Inflammatory macrophage (primary cell): ENCODE measurements at regions not wholly inside any gene's neighbourhood (a gene's known extent, or its start where the extent isn't known, plus 50 kb on each side); places are given as distances from the start of the nearest gene placed in this dataset.

Source experiments
- DNase-seq, 2 donors: peaks; one replicate each; pipeline ENCODE4 v3.0.0-alpha.2; 2020 to 2022

DNA sequence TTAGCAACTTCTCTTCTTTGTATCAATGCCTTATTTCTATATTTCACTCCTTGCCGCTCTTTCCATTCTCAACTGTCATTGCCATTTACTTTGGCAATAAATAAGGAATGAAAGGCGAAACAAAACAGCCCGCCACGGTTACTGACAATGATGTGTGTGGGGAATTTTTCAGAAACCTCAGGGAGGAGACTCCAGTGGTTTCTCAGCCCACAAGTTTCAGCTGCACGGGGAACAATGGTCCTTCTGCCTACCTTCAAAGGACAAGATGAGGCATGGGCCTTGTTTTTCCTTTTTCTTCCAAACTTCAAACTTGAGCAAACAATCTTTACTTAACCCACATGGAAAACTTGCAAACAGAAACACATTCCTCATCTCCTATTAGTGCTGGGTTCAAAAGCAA lies 409.4 kb downstream of the METTL15 start:
- DNase-seq = no peak

DNA sequence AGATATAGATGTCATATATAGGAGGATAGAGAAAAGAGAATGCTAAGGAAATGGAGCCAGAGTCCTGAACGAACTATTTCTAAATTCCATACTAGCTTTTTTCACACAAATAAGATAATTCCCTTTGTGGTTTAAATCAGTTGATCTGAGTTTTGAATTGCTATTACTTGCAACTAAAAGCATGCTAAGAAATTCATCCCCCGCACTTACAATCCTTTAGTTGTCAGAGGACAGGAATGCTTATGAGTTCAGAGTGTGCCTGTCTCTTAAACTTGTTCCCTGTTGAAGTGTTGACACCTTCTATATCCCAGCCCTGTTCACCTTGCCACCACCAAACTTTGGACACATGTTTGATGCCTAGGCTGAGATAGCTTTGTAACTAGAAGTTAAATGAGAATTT lies 406.2 kb downstream of the METTL15 start:
- DNase-seq = no peak

GRCh38 chr11:28512143-28512756 lies 404.1 kb downstream of the METTL15 start:
- DNase-seq = no peak

- no peak for DNase-seq
These were observed 397.0 kb downstream of the METTL15 start for GRCh38 chr11:28505232-28505631.

- no peak for DNase-seq
These were observed 396.4 kb downstream of the METTL15 start for GRCh38 chr11:28504555-28505110.

DNA sequence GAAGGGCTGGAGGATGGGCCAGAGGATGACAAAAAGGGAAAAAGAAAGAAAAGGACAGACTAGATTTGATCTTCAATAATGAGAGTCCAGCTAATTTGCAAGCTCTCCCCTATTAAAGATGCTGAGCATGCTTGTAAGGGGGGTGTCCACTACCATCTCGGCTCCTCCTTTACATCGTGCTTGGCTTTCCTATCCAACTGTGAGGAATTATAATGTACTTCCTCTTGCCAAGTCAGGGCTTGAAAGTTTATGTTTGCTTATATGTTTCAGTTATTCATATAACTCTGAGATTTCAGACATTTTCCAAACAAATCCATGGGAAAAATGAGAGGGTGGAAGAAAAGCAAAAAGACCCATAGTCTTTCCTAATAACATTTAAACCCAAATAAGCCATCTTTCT lies 387.1 kb downstream of the METTL15 start:
- no peak for DNase-seq

DNA sequence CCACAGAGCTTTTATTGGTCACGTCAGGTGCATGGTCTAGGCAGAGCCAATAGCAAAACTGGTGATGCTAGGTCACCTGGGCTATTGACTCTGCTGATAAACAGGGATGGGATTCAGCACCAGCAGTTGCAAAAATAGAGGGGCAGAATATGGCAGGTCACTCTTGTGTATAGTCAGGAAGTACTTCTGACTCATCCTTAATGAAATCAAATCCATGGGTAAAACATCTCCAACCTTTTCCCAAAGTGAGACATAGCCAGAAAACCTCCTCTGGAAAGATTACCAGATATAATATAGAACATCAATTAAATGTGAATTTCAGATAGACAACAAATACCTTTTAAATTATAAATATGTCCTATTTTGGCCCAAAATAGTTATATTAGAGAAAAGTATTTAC lies 383.2 kb downstream of the METTL15 start:
- DNase-seq = no peak

GRCh38 chr11:28490773-28491382 lies 382.7 kb downstream of the METTL15 start:
- DNase-seq = no peak

- no peak for DNase-seq
These were observed 380.1 kb downstream of the METTL15 start for GRCh38 chr11:28488336-28488735.

DNA sequence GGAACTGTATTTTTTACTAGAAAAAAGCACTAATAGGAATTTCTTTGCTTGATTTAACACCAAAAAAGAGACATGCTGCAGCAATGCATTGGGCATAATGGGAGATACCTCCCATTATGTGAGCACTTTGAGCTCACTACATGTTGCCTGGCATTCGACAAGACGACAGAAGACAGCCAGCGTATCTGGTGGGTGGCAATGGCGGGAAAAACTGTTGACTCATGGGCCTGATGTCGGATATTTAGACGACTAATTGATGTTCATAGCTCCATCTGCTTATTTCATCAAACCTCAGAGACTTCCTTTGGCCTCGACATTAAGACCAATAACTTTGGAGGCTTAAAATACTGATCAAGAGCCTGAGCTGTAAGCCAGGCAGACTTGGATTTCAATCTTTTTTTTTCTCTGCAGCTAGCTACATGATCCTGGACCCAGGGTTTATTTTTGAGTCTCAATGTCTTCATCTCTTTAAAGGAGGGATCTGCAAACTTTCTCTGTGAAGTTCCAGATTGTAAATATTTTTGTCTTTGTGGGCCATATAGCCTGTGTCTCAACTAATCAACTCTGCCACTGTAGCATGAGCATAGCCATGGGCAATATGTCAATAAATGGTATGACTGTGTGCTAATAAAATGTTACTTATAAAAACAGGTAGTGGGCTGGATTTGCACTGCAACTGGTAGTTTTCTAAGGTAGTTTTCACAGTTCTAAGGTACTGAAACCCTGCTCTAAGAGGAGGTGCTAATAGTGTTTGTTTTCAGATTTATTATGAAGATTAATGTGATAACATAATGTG lies 375.1 kb downstream of the METTL15 start:
- DNase-seq = no peak

DNA sequence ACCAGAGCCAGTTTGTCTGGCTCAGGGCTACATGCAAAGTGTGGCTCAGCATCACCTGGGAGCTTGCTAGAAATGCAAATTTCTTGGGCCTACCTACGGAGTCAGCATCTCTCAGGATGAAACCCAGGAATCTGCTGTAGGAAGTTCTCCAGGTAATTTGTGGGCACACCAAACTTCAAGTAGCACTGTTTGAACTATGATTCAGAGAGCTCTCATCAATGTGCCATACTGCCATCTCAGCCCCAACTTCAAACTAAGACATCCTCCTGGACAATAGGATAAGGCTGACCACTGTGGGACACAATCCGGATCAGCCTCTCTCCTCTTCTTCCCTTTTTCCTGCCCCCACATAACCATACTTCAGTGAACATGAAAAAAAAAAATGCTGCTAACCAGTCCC lies 374.5 kb downstream of the METTL15 start:
- DNase-seq = no peak

GRCh38 chr11:28481616-28482480 lies 373.7 kb downstream of the METTL15 start:
- no peak for DNase-seq

- no peak for DNase-seq
These were observed 372.2 kb downstream of the METTL15 start for GRCh38 chr11:28480406-28480805.

DNA sequence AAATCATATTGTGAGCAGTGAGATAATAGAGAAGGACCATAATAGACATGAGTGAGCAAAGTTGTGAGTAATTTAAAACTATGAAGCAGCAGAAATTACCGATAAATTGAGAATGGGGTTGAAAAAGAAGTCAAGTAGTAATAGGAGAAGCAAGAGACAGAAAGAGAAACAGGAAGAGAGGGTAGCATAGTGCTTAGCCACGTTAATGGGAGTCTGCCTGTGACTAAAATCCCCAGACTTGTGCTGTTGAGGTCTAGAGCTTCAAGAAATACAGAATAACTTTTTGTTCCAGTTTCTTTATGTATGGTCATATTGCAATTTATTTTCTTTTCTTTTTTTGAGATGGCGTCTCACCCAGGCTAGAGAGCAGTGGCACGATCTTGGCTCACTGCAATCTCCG lies 368.7 kb downstream of the METTL15 start:
- no peak for DNase-seq

DNA sequence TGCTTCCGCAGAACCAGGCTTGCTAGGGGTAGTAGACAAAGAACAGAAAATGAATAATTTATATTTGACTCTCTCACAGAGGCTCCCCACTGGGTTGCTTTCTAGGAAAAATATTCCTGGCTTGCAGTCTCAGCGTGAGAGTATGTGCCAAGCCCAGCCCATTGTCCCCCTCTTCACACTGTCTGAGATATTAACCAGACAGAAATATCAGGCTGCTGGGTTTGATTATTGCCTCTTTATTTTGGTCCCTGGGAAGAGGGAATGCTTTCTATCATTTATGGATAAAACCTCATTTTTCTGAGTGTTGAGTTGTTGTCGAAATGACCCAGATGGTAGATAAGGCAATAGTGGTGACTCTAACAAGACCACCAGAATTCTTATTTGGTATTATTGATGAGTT lies 367.9 kb downstream of the METTL15 start:
- no peak for DNase-seq

DNA sequence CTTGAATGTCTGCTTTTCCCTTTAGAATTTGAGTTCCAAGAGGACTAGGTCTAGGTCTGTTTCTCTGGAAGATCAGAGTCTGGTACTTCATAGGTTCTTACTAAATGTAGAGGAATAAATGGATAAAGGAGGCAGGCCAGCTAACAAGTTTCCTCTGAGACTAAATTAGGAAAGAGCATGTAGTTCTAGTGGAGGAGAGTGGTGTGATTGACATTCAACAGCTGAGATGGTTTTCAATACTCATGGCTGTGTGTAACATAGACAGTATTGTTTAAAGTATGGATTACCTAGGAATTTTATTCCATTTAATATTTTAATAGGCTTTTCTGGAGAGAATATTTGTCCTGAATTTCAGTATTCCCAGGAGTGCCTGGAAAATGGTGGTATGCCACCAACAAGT lies 364.7 kb downstream of the METTL15 start:
- DNase-seq = no peak

DNA sequence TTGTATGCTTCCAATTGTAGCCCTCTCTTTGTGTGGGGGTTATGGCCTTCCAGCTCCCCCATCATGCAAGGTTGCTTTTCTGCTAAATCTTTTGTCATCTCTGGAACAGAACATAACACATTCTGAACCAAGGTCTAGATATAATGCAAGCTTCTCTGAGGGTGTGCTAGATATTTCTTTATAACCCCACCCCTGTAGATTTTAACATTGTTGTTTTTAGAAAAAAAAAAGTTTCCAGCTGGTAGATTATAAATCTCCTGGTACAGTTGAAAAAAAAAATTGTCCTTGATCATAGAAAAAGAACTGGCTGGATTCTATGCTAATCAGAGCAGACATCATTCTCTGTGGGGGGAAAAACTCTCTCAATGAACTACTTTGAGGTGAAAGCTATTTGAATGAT lies 363.3 kb downstream of the METTL15 start:
- no peak for DNase-seq

GRCh38 chr11:28470180-28470579 lies 362.0 kb downstream of the METTL15 start:
- DNase-seq = no peak

- no peak for DNase-seq
These were observed 358.3 kb downstream of the METTL15 start for GRCh38 chr11:28466506-28466905.

DNA sequence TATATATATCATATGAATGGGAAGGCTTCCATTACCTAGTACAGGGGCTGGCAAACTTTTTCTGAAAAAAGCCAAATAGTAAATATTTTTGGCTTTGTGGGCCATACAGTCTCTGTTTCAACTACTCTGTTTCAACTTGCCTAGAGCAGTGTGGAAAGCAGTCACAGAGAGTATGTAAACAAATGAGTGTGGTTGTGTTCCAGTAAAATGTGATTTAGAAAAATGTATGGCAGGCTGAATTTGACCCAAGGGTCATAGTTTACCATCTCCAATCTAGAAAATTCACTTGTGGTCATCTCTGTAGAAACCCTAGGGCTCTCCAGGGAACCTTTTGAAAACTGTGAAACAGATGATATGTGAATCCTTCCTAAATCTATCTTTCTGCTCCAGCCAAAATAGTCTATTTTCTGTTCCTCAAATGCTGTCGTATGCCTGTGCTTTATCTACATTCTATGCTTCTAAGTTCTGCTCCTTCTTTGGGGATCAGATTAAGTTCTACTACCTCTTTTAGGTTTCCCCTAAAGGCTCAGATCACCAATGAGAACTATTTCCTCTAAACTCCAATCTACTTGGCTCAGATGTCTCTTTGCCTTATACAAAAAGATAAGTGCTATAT lies 356.2 kb downstream of the METTL15 start:
- no peak for DNase-seq

- DNase-seq = no peak
These were observed 355.6 kb downstream of the METTL15 start for GRCh38 chr11:28463826-28464225.

- DNase-seq = no peak
These were observed 353.7 kb downstream of the METTL15 start for GRCh38 chr11:28461846-28462245.
